Trophoblast cell (in vitro differentiated cells and primary cell): ENCODE measurements at regions not wholly inside any gene's neighbourhood (a gene's known extent, or its start where the extent isn't known, plus 50 kb on each side); places are given as distances from the start of the nearest gene placed in this dataset.

Experiments used
- DNase-seq, 2 donors: peaks; one replicate each; pipeline ENCODE4 v3.0.0-alpha.2; 2016
- H2AFZ ChIP-seq: 2 replicates; pipeline ENCODE4 v1.6.1; 2013; ENCODE audit warnings: low read length, moderate library complexity, mild to moderate bottlenecking; ENCODE audit not compliant: insufficient read depth, poor library complexity
- H2AK5ac ChIP-seq: 2 replicates; pipeline ENCODE4 v1.6.1; 2013; ENCODE audit warnings: mild to moderate bottlenecking, low read length
- H2BK120ac ChIP-seq: 2 replicates; pipeline ENCODE4 v1.6.1; 2013; ENCODE audit warnings: low read length, mild to moderate bottlenecking, moderate library complexity; ENCODE audit not compliant: insufficient read depth, poor library complexity
- H2BK12ac ChIP-seq: 2 replicates; pipeline ENCODE4 v1.6.1; 2013; ENCODE audit warnings: mild to moderate bottlenecking, low read length, moderate library complexity
- H2BK5ac ChIP-seq: 2 replicates; pipeline ENCODE4 v1.6.1; 2013; ENCODE audit warnings: low read length, low read depth, moderate library complexity, mild to moderate bottlenecking; ENCODE audit not compliant: poor library complexity
- H3K14ac ChIP-seq: 2 replicates; pipeline ENCODE4 v1.6.1; 2013; ENCODE audit warnings: mild to moderate bottlenecking, low read length
- H3K18ac ChIP-seq: 2 replicates; pipeline ENCODE4 v1.6.1; 2013; ENCODE audit warnings: mild to moderate bottlenecking, low read length
- H3K23ac ChIP-seq: 2 replicates; pipeline ENCODE4 v1.6.1; 2013; ENCODE audit warnings: low read length
- H3K27ac ChIP-seq: 2 replicates; pipeline ENCODE4 v1.5.1; 2013; ENCODE audit warnings: low read depth, mild to moderate bottlenecking, inconsistent platforms, low read length, moderate library complexity
- H3K27me3 ChIP-seq: 2 replicates; pipeline ENCODE4 v1.6.1; 2013; ENCODE audit warnings: inconsistent platforms, mild to moderate bottlenecking, low read length, moderate library complexity; ENCODE audit not compliant: insufficient read depth
- H3K36me3 ChIP-seq, 2 experiments: 1 replicate in 1 of 2; 2 replicates in 1 of 2; pipeline ENCODE4 v1.6.1; 2013; ENCODE audit warnings: low read length in 2 of 2, mild to moderate bottlenecking in 2 of 2, moderate library complexity in 1 of 2; ENCODE audit not compliant: insufficient read depth in 2 of 2, control insufficient read depth in 1 of 2
- H3K4ac ChIP-seq: 2 replicates; pipeline ENCODE4 v1.6.1; 2013; ENCODE audit warnings: low read depth, mild to moderate bottlenecking, low read length, moderate library complexity
- H3K4me1 ChIP-seq, 2 experiments: 1 replicate in 1 of 2; 2 replicates in 1 of 2; pipeline ENCODE4 v1.6.1; 2013; ENCODE audit warnings: low read length in 2 of 2, mild to moderate bottlenecking in 2 of 2, moderate library complexity in 1 of 2; ENCODE audit not compliant: insufficient read depth in 2 of 2, control insufficient read depth in 1 of 2
- H3K4me2 ChIP-seq: 2 replicates; pipeline ENCODE4 v1.6.1; 2013; ENCODE audit warnings: inconsistent platforms, mild to moderate bottlenecking, low read length, moderate library complexity
- H3K4me3 ChIP-seq: 2 replicates; pipeline ENCODE4 v1.5.1; 2013; ENCODE audit warnings: mild to moderate bottlenecking, low read depth, low read length, inconsistent platforms
- H3K79me1 ChIP-seq: one replicate; pipeline ENCODE4 v1.6.1; 2013; ENCODE audit warnings: low read length
- H3K79me2 ChIP-seq: 2 replicates; pipeline ENCODE4 v1.6.1; 2013; ENCODE audit warnings: low read length, mild to moderate bottlenecking; ENCODE audit not compliant: control insufficient read depth, insufficient read depth, poor library complexity
- H3K9ac ChIP-seq: 2 replicates; pipeline ENCODE4 v1.6.1; 2013; ENCODE audit warnings: mild to moderate bottlenecking, low read length
- H3K9me3 ChIP-seq: 2 replicates; pipeline ENCODE4 v1.6.1; 2013; ENCODE audit warnings: low read depth, mild to moderate bottlenecking, control low read depth, inconsistent platforms, low read length; ENCODE audit not compliant: insufficient read depth
- H4K12ac ChIP-seq: 2 replicates; pipeline ENCODE4 v1.6.1; 2013; ENCODE audit warnings: low read depth, mild to moderate bottlenecking, low read length, moderate library complexity
- H4K8ac ChIP-seq: 2 replicates; pipeline ENCODE4 v1.6.1; 2013; ENCODE audit warnings: low read depth, mild to moderate bottlenecking, low read length, moderate library complexity
- H4K91ac ChIP-seq: one replicate; pipeline ENCODE4 v1.6.1; 2013; ENCODE audit warnings: low read depth, mild to moderate bottlenecking, low read length, moderate library complexity
- WGBS: extraction: QIAGEN DNeasy Blood & Tissue Kit; methylation state at CpG from one replicate; pipeline ENCODE4 v1.1.7; 2013; ENCODE audit warnings: missing lambda C conversion rate; ENCODE audit not compliant: insufficient read length, insufficient coverage; ENCODE audit errors: extremely low coverage; 5-methylcytosine and 5-hydroxymethylcytosine counted together

DNA sequence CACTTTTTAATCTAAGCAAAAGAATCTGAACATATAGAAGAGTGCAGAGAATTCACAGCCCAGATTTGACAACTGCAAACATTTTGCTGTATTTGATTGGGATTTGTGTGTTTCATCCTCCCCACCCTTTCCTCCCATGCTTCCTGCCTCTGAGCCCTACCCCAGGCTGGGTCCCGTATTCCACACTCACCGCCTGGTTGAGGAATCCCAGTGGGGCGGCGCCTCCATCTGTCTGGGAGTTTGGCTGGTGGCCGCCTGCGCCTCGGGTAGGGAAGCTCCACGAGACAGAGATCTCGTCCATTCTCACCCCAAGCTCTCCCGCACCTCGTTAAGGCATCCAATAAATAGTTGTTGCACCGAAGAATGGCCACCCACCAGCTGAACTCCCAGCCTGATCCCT lies 70.7 kb upstream of the SLC22A11 start:
- Histone ChIP-seq H4K91ac (no peak overlapping the region), H4K8ac (no peak overlapping the region), H2AFZ (no peak overlapping the region), H3K4me2 (no peak overlapping the region), H3K9ac (no peak overlapping the region), H2BK12ac (no peak overlapping the region), H3K14ac (no peak overlapping the region), H3K27ac (no peak overlapping the region), H3K36me3 (no peaks in the 10 kb centered on the region), H2BK5ac (no peak overlapping the region), H3K27me3 (no peaks in the 10 kb centered on the region), H3K9me3 (no peaks in the 10 kb centered on the region), H2AK5ac (no peak overlapping the region), H3K4me3 (no peak overlapping the region), H3K4ac (no peak overlapping the region), H2BK120ac (no peak overlapping the region), H3K79me1 (no peaks in the 10 kb centered on the region), H3K23ac (no peak overlapping the region), H3K18ac (no peak overlapping the region), H3K79me2 (no peaks in the 10 kb centered on the region), H3K4me1 (no peaks in the 10 kb centered on the region), H4K12ac (no peak overlapping the region)
- no peak for DNase-seq
- no CpG with 5 or more reads among the region's 12 CpGs for WGBS

DNA sequence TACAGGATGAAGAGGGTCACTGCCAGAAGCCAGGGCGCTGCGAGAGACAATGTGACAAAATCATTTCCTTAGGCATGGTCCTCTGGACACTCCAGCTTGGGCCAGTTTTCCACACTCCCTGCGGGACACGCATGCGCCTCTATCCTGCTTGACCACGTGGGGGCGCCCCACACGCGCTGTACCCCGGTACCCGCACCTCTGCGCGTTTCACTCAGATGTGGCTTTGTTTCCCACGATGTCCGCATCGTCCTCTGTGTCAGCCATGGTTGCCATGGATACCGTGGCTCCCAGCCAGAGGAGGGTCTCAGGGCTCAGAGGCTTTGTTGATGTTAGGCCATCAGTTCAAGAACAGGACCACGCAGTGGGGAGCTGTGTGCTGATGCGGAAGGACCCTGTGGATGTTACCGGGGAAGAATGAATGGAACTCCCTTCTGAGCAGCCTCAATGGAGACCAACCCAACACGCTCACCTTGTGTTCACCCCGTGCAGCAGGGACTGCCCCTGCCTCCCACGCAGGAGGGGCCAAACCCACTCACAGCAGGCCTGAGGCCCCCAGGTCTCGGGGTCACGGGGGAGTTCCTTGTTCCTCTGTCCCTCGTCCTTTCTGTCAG lies 65.8 kb upstream of the SLC22A11 start:
- H3K4ac ChIP-seq: no peak overlapping the region
- peak; percentile 47 to 68 for DNase-seq
- no peak overlapping the region for H3K9ac ChIP-seq
- no peak overlapping the region for H4K12ac ChIP-seq
- no peak overlapping the region for H3K14ac ChIP-seq
- no CpG with 5 or more reads among the region's 26 CpGs for WGBS
- no peak overlapping the region for H2BK120ac ChIP-seq
- H2AK5ac ChIP-seq: no peak overlapping the region
- no peaks in the 10 kb centered on the region for H3K27me3 ChIP-seq
- no peak overlapping the region for H3K4me2 ChIP-seq
- no peak overlapping the region for H2AFZ ChIP-seq
- H4K8ac ChIP-seq: no peak overlapping the region
- no peaks in the 10 kb centered on the region for H3K4me1 ChIP-seq
- H3K27ac ChIP-seq: no peak overlapping the region
- H3K79me2 ChIP-seq: no peaks in the 10 kb centered on the region
- no peaks in the 10 kb centered on the region for H3K79me1 ChIP-seq
- H4K91ac ChIP-seq: no peak overlapping the region
- no peaks in the 10 kb centered on the region for H3K9me3 ChIP-seq
- no peak overlapping the region for H3K18ac ChIP-seq
- H3K36me3 ChIP-seq: no peaks in the 10 kb centered on the region
- H2BK5ac ChIP-seq: no peak overlapping the region
- no peak overlapping the region for H2BK12ac ChIP-seq
- H3K4me3 ChIP-seq: no peak overlapping the region
- H3K23ac ChIP-seq: no peak overlapping the region

DNA sequence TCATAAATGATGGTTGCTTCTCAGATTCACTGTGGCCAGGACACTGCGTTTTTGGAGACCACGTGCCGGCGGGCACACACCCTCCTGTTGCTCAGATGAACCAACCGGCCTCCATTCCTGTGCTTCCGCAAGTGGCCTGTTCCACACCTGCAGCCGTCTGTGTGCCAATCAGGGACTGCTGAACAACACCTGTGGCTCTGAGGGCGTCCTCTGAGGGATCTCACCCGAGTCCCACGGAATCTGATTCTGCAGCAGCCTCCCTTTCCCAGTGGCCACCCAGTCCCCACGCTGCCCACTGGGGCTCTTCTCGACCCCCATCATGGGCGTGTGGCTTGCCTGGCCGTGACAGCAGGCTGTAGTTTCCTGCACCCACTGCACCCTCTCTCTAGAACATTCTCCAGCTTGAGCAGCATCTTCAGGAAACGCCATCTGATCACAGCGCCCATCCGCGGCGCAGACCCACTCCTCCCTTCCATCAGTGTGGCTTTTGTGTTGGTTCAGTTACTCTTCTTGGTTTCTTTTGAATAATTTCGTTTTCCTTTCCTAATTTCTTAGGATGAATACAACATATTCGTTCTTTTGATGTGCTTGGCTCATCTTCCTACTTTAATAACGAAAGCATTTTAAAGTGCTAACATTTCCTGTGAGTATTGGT lies 65.1 kb upstream of the SLC22A11 start:
- Histone ChIP-seq H2BK120ac (no peak overlapping the region), H3K23ac (no peak overlapping the region), H3K79me2 (no peaks in the 10 kb centered on the region), H3K4me2 (no peak overlapping the region), H3K27ac (no peak overlapping the region), H3K4me3 (no peak overlapping the region), H3K36me3 (no peaks in the 10 kb centered on the region), H3K9ac (no peak overlapping the region), H2BK12ac (no peak overlapping the region), H4K8ac (no peak overlapping the region), H3K4me1 (no peaks in the 10 kb centered on the region), H4K91ac (no peak overlapping the region), H3K79me1 (no peaks in the 10 kb centered on the region), H3K14ac (no peak overlapping the region), H3K9me3 (no peaks in the 10 kb centered on the region), H2AFZ (no peak overlapping the region), H2AK5ac (no peak overlapping the region), H3K27me3 (no peaks in the 10 kb centered on the region), H3K4ac (no peak overlapping the region), H4K12ac (no peak overlapping the region), H3K18ac (no peak overlapping the region), H2BK5ac (no peak overlapping the region)
- DNase-seq: no peak
- no CpG with 5 or more reads among the region's 22 CpGs for WGBS

DNA sequence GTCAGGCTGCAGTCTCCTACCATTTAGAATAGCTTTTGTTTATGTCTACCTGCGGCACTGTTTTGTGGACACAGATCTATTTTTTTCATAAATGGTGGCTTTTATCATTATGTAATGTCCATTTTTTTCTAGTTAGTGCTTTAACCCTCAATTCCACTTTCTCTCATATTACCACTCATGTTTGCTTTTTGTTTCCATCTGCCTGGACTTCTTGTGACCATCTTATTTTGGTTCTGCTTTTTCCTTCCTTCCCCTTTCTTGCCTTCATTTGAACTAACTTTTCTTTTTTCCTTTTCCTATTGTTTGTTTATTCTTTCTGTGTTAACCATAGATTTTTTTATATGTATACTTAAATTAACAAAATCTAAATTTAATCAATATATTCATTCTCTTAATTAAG lies 63.2 kb upstream of the SLC22A11 start:
- Histone ChIP-seq H2BK120ac (no peak overlapping the region), H3K79me2 (no peaks in the 10 kb centered on the region), H3K27me3 (no peaks in the 10 kb centered on the region), H3K79me1 (no peaks in the 10 kb centered on the region), H3K23ac (no peak overlapping the region), H3K14ac (no peak overlapping the region), H3K18ac (no peak overlapping the region), H3K27ac (no peak overlapping the region), H4K91ac (no peak overlapping the region), H3K36me3 (no peaks in the 10 kb centered on the region), H3K4me3 (no peak overlapping the region), H2BK5ac (no peak overlapping the region), H3K9me3 (no peaks in the 10 kb centered on the region), H3K9ac (no peak overlapping the region), H2BK12ac (no peak overlapping the region), H2AFZ (no peak overlapping the region), H3K4me1 (no peaks in the 10 kb centered on the region), H4K8ac (no peak overlapping the region), H4K12ac (no peak overlapping the region), H3K4ac (no peak overlapping the region), H2AK5ac (no peak overlapping the region), H3K4me2 (no peak overlapping the region)
- no peak for DNase-seq
- no CpG with 5 or more reads among the region's 1 CpG for WGBS
